Uterus (tissue), 2 donors: ENCODE measurements at regions not wholly inside any gene's neighbourhood (a gene's known extent, or its start where the extent isn't known, plus 50 kb on each side); places are given as distances from the start of the nearest gene placed in this dataset.

ENCODE experiments used
- POLR2A ChIP-seq, 2 donors: fragments of 450-650 bp; IDR thresholded peaks; one replicate each; pipeline ENCODE4 v1.6.1; 2016; ENCODE audit warnings: antibody characterized with exemption in 2 of 2, mild to moderate bottlenecking in 1 of 2, moderate library complexity in 1 of 2
- TF ChIP-seq, protein P1 (sequence below), 4 experiments: fragments of 200-600 bp in 2 of 4; fragments of 450-650 bp in 2 of 4; sonication (generic) in 2 of 4; IDR thresholded peaks; one replicate each; pipeline ENCODE4 v1.5.1; 2016 to 2019; ENCODE audit warnings: antibody characterized with exemption in 4 of 4, mild to moderate bottlenecking in 2 of 4, moderate library complexity in 1 of 4

DNA sequence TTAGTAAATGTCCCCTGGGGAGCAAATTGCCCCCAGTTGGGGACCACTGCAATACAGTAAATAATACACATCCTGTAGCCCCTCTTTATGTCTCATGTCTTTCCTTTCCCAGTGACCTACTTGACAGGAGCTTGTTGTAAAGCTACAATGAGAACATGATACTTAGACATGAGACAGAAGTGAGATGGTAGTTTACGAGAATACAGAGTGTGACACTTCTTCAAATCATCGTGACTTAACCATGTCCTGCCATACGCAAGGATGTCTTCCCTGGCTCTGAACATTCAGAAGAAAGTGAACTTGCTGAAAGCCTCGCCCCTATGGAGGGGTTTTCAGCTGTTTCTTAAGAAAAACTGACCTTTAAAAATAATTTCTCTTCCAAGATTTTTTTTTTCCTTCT lies 101.0 kb upstream of the SPACA1 start:
- TF ChIP-seq, protein P1, sequence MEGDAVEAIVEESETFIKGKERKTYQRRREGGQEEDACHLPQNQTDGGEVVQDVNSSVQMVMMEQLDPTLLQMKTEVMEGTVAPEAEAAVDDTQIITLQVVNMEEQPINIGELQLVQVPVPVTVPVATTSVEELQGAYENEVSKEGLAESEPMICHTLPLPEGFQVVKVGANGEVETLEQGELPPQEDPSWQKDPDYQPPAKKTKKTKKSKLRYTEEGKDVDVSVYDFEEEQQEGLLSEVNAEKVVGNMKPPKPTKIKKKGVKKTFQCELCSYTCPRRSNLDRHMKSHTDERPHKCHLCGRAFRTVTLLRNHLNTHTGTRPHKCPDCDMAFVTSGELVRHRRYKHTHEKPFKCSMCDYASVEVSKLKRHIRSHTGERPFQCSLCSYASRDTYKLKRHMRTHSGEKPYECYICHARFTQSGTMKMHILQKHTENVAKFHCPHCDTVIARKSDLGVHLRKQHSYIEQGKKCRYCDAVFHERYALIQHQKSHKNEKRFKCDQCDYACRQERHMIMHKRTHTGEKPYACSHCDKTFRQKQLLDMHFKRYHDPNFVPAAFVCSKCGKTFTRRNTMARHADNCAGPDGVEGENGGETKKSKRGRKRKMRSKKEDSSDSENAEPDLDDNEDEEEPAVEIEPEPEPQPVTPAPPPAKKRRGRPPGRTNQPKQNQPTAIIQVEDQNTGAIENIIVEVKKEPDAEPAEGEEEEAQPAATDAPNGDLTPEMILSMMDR (IDR thresholded peaks at IDR 0.05) = no peak
- TF ChIP-seq POLR2A (IDR thresholded peaks at IDR 0.05) = no peak
